ENCODE measurements at regions not wholly inside any gene's neighbourhood (a gene's known extent, or its start where the extent isn't known, plus 50 kb on each side); places are given as distances from the start of the nearest gene placed in this dataset.

DNA sequence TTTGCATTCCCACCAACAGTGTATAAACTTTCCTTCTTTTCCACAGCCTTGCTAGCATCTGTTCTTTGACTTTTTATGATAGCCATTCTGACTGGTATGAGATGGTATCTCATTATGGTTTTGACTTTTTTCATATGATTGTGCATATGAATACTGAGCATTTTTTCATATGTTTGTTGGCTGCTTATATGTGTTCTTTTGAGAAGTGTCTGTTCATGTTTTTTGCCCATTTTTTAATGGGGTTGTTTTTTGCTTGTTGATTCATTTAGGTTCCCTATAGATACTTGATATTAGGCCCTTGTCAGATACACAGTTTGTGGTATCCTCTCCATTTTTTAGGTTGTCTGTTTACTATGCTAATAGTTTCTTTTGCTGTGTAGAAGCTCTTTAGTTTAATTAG, 185.8 kb upstream of the SPAG17 start:
- H3K27ac ChIP-seq (ENCODE audit: low read depth, low read length): no peak overlapping the region
- H3K36me3 ChIP-seq (ENCODE audit: insufficient read depth, low read length): no peaks in the 10 kb centered on the region
- no peaks in the 10 kb centered on the region for H3K79me2 ChIP-seq (ENCODE audit: control insufficient read depth, insufficient read depth, low read length, unreplicated experiment)
- no peak overlapping the region for H3K4me3 ChIP-seq (ENCODE audit: low read depth, low read length)
- H2AFZ ChIP-seq (ENCODE audit: low read length, unreplicated experiment): no peak overlapping the region
- H3K27me3 ChIP-seq (ENCODE audit: insufficient read depth, low read length): no peaks in the 10 kb centered on the region
- peaks cover 3% of the 10 kb centered on the region for H3K4me1 ChIP-seq (ENCODE audit: control insufficient read depth, insufficient read depth, low read length, unreplicated experiment)

DNA sequence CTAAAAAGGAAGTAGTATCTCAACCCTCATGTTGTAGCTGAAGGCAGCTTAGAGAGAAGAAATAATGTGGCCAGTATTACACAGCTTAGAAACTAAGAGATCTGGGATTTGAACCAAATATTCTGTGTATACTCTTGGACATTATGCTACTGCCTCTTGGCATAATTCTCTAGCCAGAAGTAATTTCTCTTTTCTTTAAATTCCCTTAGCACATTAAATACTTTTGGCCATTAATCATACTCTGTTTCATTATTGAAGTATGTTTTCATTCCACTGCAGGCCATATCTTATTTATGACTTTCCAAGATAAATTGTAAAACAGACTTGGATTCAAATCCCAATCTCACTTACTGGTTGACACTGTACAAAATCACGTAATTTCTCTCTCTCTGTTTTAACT, 181.3 kb upstream of the SPAG17 start:
- Histone ChIP-seq H3K4me1 (ENCODE audit: control insufficient read depth, insufficient read depth, low read length, unreplicated experiment) (peaks cover 3% of the 10 kb centered on the region), H3K4me3 (ENCODE audit: low read depth, low read length) (peak overlapping the region; percentile 30; the same call in 1 of the 2 replicates), H2AFZ (ENCODE audit: low read length, unreplicated experiment) (no peak overlapping the region), H3K27ac (ENCODE audit: low read depth, low read length) (peak overlapping the region; percentile 35), H3K27me3 (ENCODE audit: insufficient read depth, low read length) (no peaks in the 10 kb centered on the region), H3K36me3 (ENCODE audit: insufficient read depth, low read length) (peaks cover 4% of the 10 kb centered on the region; the same call in 1 of the 2 replicates), H3K79me2 (ENCODE audit: control insufficient read depth, insufficient read depth, low read length, unreplicated experiment) (no peaks in the 10 kb centered on the region)

DNA sequence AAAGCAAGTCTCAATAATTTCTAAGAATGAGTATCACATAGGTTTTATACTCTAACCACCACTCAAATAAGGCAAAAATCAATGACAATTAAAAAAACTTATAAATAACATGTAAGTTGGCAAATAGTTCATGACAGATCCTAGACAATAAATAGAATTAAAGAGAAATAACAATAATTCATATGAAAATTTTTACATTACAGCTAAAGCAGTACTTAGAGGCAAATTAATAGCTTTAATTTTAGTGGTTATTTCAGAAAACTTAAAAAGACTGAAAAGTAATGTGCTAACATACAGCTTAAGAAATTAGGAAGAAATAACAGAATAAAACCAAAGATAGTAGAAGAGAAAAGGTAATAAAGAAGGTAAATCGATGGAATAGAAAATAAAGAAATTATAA, 179.9 kb upstream of the SPAG17 start:
- peaks cover 4% of the 10 kb centered on the region; the same call in 1 of the 2 replicates for H3K36me3 ChIP-seq (ENCODE audit: insufficient read depth, low read length)
- no peak overlapping the region for H3K27ac ChIP-seq (ENCODE audit: low read depth, low read length)
- peaks cover 10% of the 10 kb centered on the region for H3K4me1 ChIP-seq (ENCODE audit: control insufficient read depth, insufficient read depth, low read length, unreplicated experiment)
- no peak overlapping the region for H3K4me3 ChIP-seq (ENCODE audit: low read depth, low read length)
- no peak overlapping the region for H2AFZ ChIP-seq (ENCODE audit: low read length, unreplicated experiment)
- no peaks in the 10 kb centered on the region for H3K79me2 ChIP-seq (ENCODE audit: control insufficient read depth, insufficient read depth, low read length, unreplicated experiment)
- no peaks in the 10 kb centered on the region for H3K27me3 ChIP-seq (ENCODE audit: insufficient read depth, low read length)

DNA sequence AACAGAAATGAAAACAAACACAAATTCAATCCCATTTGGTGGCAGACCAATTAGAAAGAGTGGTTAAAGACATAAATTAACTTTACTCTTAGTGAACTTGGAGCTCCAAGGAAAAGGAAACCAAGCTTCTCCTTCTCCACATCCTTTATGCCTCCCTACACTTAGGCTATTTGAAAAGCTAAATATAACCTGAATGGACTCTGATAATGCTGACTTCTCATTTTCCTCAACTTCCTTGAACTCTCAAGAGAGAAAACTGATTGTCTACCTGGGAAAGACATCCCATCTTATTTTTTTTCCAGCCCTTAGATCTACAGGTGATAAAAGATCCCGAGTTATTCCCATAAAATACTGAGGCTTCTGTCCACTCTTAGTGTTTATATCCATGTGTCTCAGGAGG, 178.4 kb upstream of the SPAG17 start:
- Histone ChIP-seq H3K27me3 (ENCODE audit: insufficient read depth, low read length) (no peaks in the 10 kb centered on the region), H3K4me1 (ENCODE audit: control insufficient read depth, insufficient read depth, low read length, unreplicated experiment) (peaks cover 10% of the 10 kb centered on the region), H2AFZ (ENCODE audit: low read length, unreplicated experiment) (no peak overlapping the region), H3K36me3 (ENCODE audit: insufficient read depth, low read length) (peaks cover 4% of the 10 kb centered on the region; the same call in 1 of the 2 replicates), H3K27ac (ENCODE audit: low read depth, low read length) (no peak overlapping the region), H3K79me2 (ENCODE audit: control insufficient read depth, insufficient read depth, low read length, unreplicated experiment) (no peaks in the 10 kb centered on the region), H3K4me3 (ENCODE audit: low read depth, low read length) (no peak overlapping the region)

DNA sequence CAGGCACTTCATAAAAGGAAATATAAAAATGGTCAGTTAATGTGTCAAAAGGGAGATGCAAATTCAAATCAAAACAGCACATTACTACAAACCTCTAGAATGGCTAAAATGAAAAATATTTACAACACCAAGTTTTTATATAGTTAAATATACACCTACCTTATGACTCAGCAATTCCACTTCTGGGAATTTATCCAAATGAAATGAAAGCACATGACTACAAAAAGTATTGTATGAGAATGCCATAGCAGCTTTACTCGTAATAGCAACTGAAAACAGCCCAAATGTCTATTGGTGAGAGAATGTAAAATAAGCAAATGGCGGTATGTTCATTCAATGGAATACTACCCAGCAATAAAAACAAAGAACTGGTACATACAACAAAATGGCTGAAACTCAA, 175.8 kb upstream of the SPAG17 start:
- Histone ChIP-seq H3K27me3 (ENCODE audit: insufficient read depth, low read length) (no peaks in the 10 kb centered on the region), H3K4me3 (ENCODE audit: low read depth, low read length) (no peak overlapping the region), H3K4me1 (ENCODE audit: control insufficient read depth, insufficient read depth, low read length, unreplicated experiment) (peaks cover 6% of the 10 kb centered on the region), H3K36me3 (ENCODE audit: insufficient read depth, low read length) (peaks cover 4% of the 10 kb centered on the region; the same call in 1 of the 2 replicates), H2AFZ (ENCODE audit: low read length, unreplicated experiment) (peak overlapping the region; percentile 37), H3K79me2 (ENCODE audit: control insufficient read depth, insufficient read depth, low read length, unreplicated experiment) (no peaks in the 10 kb centered on the region), H3K27ac (ENCODE audit: low read depth, low read length) (peak overlapping the region; percentile 64)

DNA sequence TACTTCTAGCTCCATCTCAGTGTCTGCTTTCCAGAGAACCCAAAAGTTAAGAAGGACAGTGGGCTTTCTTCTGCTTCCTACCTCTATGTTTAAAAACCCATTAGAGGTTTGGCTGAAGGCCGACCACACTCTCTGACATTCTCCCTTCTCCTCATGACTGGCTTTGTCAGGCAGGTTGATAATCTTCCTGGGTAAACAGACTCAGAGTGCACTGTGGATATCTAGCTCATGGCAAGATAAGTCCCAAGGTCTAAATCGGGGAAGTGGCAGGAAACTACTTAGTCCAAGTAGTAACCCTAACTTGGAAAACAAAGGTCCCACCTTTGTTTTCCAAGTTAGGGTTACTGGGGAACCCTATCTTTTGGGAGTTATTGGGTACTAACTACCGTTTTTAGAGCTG, 161.9 kb upstream of the SPAG17 start:
- no peaks in the 10 kb centered on the region for H3K36me3 ChIP-seq (ENCODE audit: insufficient read depth, low read length)
- no peak overlapping the region for H3K4me3 ChIP-seq (ENCODE audit: low read depth, low read length)
- H3K27ac ChIP-seq (ENCODE audit: low read depth, low read length): no peak overlapping the region
- H3K27me3 ChIP-seq (ENCODE audit: insufficient read depth, low read length): no peaks in the 10 kb centered on the region
- H3K4me1 ChIP-seq (ENCODE audit: control insufficient read depth, insufficient read depth, low read length, unreplicated experiment): peaks cover 1% of the 10 kb centered on the region
- no peaks in the 10 kb centered on the region for H3K79me2 ChIP-seq (ENCODE audit: control insufficient read depth, insufficient read depth, low read length, unreplicated experiment)
- no peak overlapping the region for H2AFZ ChIP-seq (ENCODE audit: low read length, unreplicated experiment)

DNA sequence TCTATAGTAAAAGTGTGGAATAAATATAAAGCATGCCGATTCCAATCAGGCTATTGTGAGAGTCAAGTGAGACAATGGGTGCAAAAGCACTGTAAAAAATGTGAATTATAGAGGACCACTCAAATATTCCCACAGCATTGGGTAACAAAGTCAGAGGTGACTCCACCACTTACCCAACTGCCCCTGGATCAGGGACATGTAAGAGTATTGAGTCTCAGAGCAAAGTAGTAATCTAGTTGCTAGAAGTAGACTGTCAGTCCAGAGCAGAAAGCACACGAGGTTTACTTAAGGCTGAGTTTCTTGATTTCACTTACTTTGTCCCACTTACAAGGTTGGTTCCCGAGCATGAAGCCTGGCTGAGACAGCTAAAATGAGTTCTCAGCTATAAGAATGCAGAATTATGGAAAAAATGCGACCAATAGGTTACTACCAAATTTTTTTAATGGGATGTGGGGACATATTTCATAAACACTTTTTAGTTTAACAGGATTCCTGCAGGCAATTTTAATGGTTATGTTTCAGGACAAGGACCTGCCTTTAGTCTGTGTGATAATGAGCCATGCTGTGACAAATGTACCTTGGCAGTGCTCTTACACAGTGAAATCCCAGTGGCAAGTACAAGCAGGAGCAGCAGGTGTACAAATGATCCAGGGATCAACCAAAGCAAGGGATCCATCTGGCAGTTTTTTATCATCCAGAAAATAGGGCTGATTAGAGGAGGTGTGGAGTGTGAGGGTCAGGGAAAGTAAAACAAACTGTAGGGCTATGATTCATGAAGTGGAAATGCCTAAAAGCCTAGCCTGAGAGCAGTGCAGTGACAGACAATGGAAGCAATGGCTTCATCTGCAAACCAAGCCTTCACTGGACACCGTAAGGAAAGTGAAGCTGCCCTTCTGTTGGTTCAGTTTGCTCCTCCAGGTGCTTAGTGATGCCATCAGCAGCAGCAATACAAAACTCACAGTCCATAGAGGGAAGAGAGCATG, 156.2 kb upstream of the SPAG17 start:
- Histone ChIP-seq H3K27ac (ENCODE audit: low read depth, low read length) (no peak overlapping the region), H3K36me3 (ENCODE audit: insufficient read depth, low read length) (no peaks in the 10 kb centered on the region), H3K4me3 (ENCODE audit: low read depth, low read length) (no peak overlapping the region), H3K4me1 (ENCODE audit: control insufficient read depth, insufficient read depth, low read length, unreplicated experiment) (peaks cover 31% of the 10 kb centered on the region), H3K79me2 (ENCODE audit: control insufficient read depth, insufficient read depth, low read length, unreplicated experiment) (no peaks in the 10 kb centered on the region), H3K27me3 (ENCODE audit: insufficient read depth, low read length) (no peaks in the 10 kb centered on the region), H2AFZ (ENCODE audit: low read length, unreplicated experiment) (no peak overlapping the region)

DNA sequence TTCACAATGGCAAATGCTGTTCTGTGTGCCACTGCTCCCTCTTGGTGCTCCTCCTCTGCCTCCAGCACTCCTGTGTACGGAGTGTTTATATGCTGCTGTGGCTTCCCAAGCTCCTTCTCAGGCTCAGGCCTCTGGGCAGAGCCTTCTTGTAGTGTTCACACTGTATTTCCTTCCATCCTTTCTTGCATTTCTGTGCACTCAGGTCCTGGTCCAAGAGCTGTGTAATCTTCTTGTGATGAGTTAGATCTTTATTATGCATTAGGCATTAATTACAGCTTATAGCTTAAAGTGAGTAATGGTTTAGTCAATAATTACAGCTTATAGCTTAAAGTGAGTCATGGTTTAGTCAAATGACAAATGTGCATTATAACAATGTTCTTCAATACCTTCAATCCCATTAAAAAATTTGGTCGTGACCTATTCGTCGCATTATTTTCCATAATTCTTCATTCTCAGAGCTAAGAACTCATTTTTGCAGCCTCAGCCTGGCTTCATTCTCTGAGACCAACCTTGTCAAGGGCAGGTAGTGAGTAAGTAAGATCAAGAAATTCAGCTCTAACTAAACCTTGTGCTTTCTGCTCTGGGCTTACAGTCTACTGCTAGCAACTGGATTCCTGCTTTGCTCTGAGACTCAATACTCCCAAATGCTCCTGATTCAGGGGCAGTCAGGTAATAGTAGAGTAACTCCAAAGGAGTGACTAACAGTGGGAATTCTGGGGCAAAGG, 154.5 kb upstream of the SPAG17 start:
- Histone ChIP-seq H3K36me3 (ENCODE audit: insufficient read depth, low read length) (no peaks in the 10 kb centered on the region), H3K79me2 (ENCODE audit: control insufficient read depth, insufficient read depth, low read length, unreplicated experiment) (no peaks in the 10 kb centered on the region), H3K4me1 (ENCODE audit: control insufficient read depth, insufficient read depth, low read length, unreplicated experiment) (peaks cover 40% of the 10 kb centered on the region), H2AFZ (ENCODE audit: low read length, unreplicated experiment) (no peak overlapping the region), H3K27me3 (ENCODE audit: insufficient read depth, low read length) (no peaks in the 10 kb centered on the region), H3K27ac (ENCODE audit: low read depth, low read length) (no peak overlapping the region), H3K4me3 (ENCODE audit: low read depth, low read length) (no peak overlapping the region)

DNA sequence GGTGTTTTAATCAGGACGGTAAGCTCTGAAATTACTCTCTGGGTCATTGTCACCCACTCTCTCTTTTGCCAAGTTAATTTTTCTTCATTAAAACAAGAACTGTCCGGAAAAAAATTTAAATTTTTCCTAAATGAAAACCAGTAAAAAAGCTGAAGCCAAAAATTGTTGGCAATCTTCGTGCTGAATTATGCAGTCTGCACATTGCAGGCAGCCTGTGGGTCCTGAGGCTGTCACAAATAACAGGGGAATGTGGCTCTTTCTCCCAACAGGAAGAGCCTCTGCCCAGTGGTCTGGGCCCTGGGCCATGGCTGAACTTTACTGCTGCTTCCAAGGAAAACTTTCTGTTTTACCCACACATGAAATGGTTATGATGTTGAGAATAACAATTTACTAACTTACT, 153.9 kb upstream of the SPAG17 start:
- H3K27me3 ChIP-seq (ENCODE audit: insufficient read depth, low read length): no peaks in the 10 kb centered on the region
- no peaks in the 10 kb centered on the region for H3K36me3 ChIP-seq (ENCODE audit: insufficient read depth, low read length)
- peaks cover 40% of the 10 kb centered on the region for H3K4me1 ChIP-seq (ENCODE audit: control insufficient read depth, insufficient read depth, low read length, unreplicated experiment)
- no peak overlapping the region for H2AFZ ChIP-seq (ENCODE audit: low read length, unreplicated experiment)
- no peak overlapping the region for H3K27ac ChIP-seq (ENCODE audit: low read depth, low read length)
- no peaks in the 10 kb centered on the region for H3K79me2 ChIP-seq (ENCODE audit: control insufficient read depth, insufficient read depth, low read length, unreplicated experiment)
- H3K4me3 ChIP-seq (ENCODE audit: low read depth, low read length): no peak overlapping the region

DNA sequence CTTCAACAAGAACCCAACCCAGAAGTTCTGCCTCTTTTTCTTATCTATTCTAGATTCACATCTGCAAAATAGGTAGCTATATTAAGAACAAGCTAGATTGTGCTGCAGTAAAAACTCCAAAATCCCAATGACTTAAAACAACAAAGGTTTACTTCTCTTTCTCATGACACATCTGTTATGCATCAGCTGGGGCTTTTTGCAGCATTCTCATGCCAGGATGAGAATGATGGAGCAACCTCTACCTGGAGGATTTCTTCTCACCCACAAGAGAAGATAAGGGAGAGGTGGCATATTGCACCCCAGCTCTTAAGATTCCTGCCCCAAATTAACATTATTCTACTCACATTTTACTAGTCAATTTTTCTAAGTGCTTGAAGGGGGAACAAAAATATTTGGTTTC, 152.3 kb upstream of the SPAG17 start:
- no peaks in the 10 kb centered on the region for H3K36me3 ChIP-seq (ENCODE audit: insufficient read depth, low read length)
- H3K27me3 ChIP-seq (ENCODE audit: insufficient read depth, low read length): no peaks in the 10 kb centered on the region
- no peaks in the 10 kb centered on the region for H3K79me2 ChIP-seq (ENCODE audit: control insufficient read depth, insufficient read depth, low read length, unreplicated experiment)
- no peak overlapping the region for H3K4me3 ChIP-seq (ENCODE audit: low read depth, low read length)
- H2AFZ ChIP-seq (ENCODE audit: low read length, unreplicated experiment): no peak overlapping the region
- peaks cover 40% of the 10 kb centered on the region for H3K4me1 ChIP-seq (ENCODE audit: control insufficient read depth, insufficient read depth, low read length, unreplicated experiment)
- no peak overlapping the region for H3K27ac ChIP-seq (ENCODE audit: low read depth, low read length)

Measured in ACC112 (cell line).